ENCODE measurements at regions not wholly inside any gene's neighbourhood (a gene's known extent, or its start where the extent isn't known, plus 50 kb on each side); places are given as distances from the start of the nearest gene placed in this dataset.
A peak's percentile ranks its signal among the peaks of the same experiment; 100 is the strongest.
"Not testable (repeated sequence)": the region's sequence is repeated elsewhere in the genome, so short reads cannot be mapped to it uniquely, and the experiment has no call there.

DNA sequence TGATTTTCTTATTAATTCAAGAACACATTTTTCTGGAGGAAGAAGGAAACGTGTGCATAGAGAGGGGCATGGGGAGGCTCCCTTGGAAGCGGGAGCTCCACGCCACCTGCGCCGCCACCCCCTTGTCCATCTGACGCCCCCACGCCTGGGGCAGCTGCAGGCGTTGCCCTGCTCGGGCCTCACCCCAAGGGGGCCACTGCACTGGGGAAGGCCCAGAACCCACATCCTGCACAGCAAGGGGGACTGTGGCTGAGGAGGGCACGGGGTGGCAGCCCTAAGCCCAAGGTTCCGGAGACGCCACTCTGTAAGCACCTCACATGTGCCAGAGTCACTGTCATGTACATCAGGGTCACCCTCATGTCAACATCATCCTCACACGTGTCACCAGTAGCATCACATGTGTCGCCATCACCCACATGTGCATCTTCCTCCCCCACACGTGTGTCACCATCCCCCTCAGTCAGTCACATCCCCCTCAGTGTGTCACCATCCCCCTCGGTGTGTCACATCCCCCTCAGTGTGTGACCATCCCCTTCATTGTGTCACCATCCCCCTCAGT is 486.7 kb upstream of the SALL3 start:
- 85% methylated on average over 13 of the region's 16 CpGs for WGBS (ENCODE audit: insufficient coverage)
- no peak overlapping the region for H2AFZ ChIP-seq (ENCODE audit: insufficient read depth, low read depth, low read length, poor library complexity, severe bottlenecking)
- H3K4me3 Mint-ChIP-seq: no peak overlapping the region
- no peaks in the 10 kb centered on the region for H3K36me3 Mint-ChIP-seq
- H3K27ac ChIP-seq (ENCODE audit: low read depth in 1 of 2, low read length in 2 of 2): no peak overlapping the region
- peak overlapping the region in 1 of 7 donors; percentile 30 for H3K27ac Mint-ChIP-seq
- no peaks in the 10 kb centered on the region for H3K36me3 ChIP-seq (replicated peaks in 1 of 2; ENCODE audit: control insufficient read depth in 1 of 2, insufficient read depth in 2 of 2, low read length in 2 of 2)
- no peak overlapping the region for H3K4me2 ChIP-seq (replicated peaks; ENCODE audit: extremely low read depth, low read length, poor library complexity, severe bottlenecking)
- H3K27me3 ChIP-seq (ENCODE audit: control insufficient read depth in 2 of 2, insufficient read depth in 2 of 2, low read length in 2 of 2): no peaks in the 10 kb centered on the region
- no peak overlapping the region for H3K9ac ChIP-seq (ENCODE audit: insufficient read depth, low read length, poor library complexity, severe bottlenecking)
- peaks cover 16 to 36% (median 32%) of the 10 kb centered on the region in 7 donors for H3K9me3 Mint-ChIP-seq
- H3K4me3 ChIP-seq (replicated peaks in 1 of 3; ENCODE audit: low read depth in 2 of 3, low read length in 3 of 3): no peak overlapping the region
- no peaks in the 10 kb centered on the region for H3K4me1 Mint-ChIP-seq
- no peak for DNase-seq
- intact Hi-C loops (cut with micrococcal nuclease): no loop called here
- no peak for TF ChIP-seq CTCF (IDR thresholded peaks at IDR 0.05)
- H3K4me1 ChIP-seq (ENCODE audit: control insufficient read depth in 1 of 2, insufficient read depth in 2 of 2, low read length in 2 of 2): no peaks in the 10 kb centered on the region
- peaks cover 0 to 5% (median 2%) of the 10 kb centered on the region in 3 donors for H3K27me3 Mint-ChIP-seq (ENCODE audit: low read depth in 3 of 3)
- H3K9me3 ChIP-seq (replicated peaks in 1 of 2; ENCODE audit: control insufficient read depth in 1 of 2, insufficient read depth in 1 of 2, low read length in 2 of 2): peaks cover 40 to 45% of the 10 kb centered on the region in 2 donors
- H4K20me1 ChIP-seq (ENCODE audit: insufficient read depth, low read length): no peaks in the 10 kb centered on the region
- no peaks in the 10 kb centered on the region for H3K79me2 ChIP-seq (ENCODE audit: insufficient read depth, low read length)

DNA sequence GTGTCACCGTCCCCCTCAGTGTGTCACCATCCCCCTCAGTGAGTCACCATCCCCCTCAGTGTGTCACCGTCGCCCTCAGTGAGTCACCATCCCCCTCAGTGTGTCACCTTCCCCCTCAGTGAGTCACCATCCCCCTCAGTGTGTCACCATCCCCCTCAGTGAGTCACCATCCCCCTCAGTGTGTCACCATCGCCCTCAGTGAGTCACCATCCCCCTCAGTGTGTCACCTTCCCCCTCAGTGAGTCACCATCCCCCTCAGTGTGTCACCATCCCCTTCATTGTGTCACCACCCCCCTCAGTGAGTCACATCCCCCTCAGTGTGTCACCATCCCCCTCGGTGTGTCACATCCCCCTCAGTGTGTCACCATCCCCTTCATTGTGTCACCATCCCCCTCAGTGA is 486.1 kb upstream of the SALL3 start:
- H3K36me3 ChIP-seq (replicated peaks in 1 of 2; ENCODE audit: control insufficient read depth in 1 of 2, insufficient read depth in 2 of 2, low read length in 2 of 2); H3K79me2 ChIP-seq (ENCODE audit: insufficient read depth, low read length); H3K4me2 ChIP-seq (replicated peaks; ENCODE audit: extremely low read depth, low read length, poor library complexity, severe bottlenecking); H3K27ac Mint-ChIP-seq; H3K27me3 ChIP-seq (ENCODE audit: control insufficient read depth in 2 of 2, insufficient read depth in 2 of 2, low read length in 2 of 2); intact Hi-C loops (cut with micrococcal nuclease); H3K4me1 Mint-ChIP-seq; H3K4me1 ChIP-seq (ENCODE audit: control insufficient read depth in 1 of 2, insufficient read depth in 2 of 2, low read length in 2 of 2); H3K27ac ChIP-seq (ENCODE audit: low read depth in 1 of 2, low read length in 2 of 2); H4K20me1 ChIP-seq (ENCODE audit: insufficient read depth, low read length); H3K27me3 Mint-ChIP-seq (ENCODE audit: low read depth in 3 of 3); DNase-seq; H2AFZ ChIP-seq (ENCODE audit: insufficient read depth, low read depth, low read length, poor library complexity, severe bottlenecking); H3K9ac ChIP-seq (ENCODE audit: insufficient read depth, low read length, poor library complexity, severe bottlenecking); H3K4me3 ChIP-seq (replicated peaks in 1 of 3; ENCODE audit: low read depth in 2 of 3, low read length in 3 of 3); H3K4me3 Mint-ChIP-seq; H3K36me3 Mint-ChIP-seq: not testable (repeated sequence)
- WGBS (ENCODE audit: insufficient coverage): no CpG with 5 or more reads among the region's 5 CpGs
- peaks cover 15 to 36% (median 32%) of the 10 kb centered on the region in 7 donors for H3K9me3 Mint-ChIP-seq
- peaks cover 40 to 45% of the 10 kb centered on the region in 2 donors for H3K9me3 ChIP-seq (replicated peaks in 1 of 2; ENCODE audit: control insufficient read depth in 1 of 2, insufficient read depth in 1 of 2, low read length in 2 of 2)
